ENCODE measurements at regions not wholly inside any gene's neighbourhood (a gene's known extent, or its start where the extent isn't known, plus 50 kb on each side); places are given as distances from the start of the nearest gene placed in this dataset.
A peak's percentile ranks its signal among the peaks of the same experiment; 100 is the strongest.

- Histone ChIP-seq H3K27ac (no peak overlapping the region), H3K4me3 (no peak overlapping the region), H3K36me3 (no peaks in the 10 kb centered on the region), H3K4me1 (replicated peaks) (no peaks in the 10 kb centered on the region), H3K9me3 (no peaks in the 10 kb centered on the region), H3K27me3 (replicated peaks; ENCODE audit: insufficient read depth) (no peaks in the 10 kb centered on the region)
- intact Hi-C loops (cut with DNase I), result no loop called here
- TF ChIP-seq CTCF (IDR thresholded peaks at IDR 0.05), result no peak
- no peak for TF ChIP-seq POLR2AphosphoS5 (IDR thresholded peaks at IDR 0.05)
- no peak for TF ChIP-seq POLR2A (IDR thresholded peaks at IDR 0.05)
- 85% methylated on average over 1 of the region's 1 CpG for WGBS
- DNase-seq (ENCODE audit: low spot score), result no peak
Measured at GRCh38 chr4:137825505-137825904, 293.2 kb upstream of the PCDH18 start.

GRCh38 chr4:137823007-137823406, 290.7 kb upstream of the PCDH18 start:
- WGBS, result 86% methylated on average over 2 of the region's 2 CpGs
- TF ChIP-seq CTCF (IDR thresholded peaks at IDR 0.05) (no peak), POLR2A (IDR thresholded peaks at IDR 0.05) (no peak), POLR2AphosphoS5 (IDR thresholded peaks at IDR 0.05) (no peak)

GRCh38 chr4:137819964-137820383, 287.7 kb upstream of the PCDH18 start:
- H3K9me3 ChIP-seq, result no peaks in the 10 kb centered on the region
- peak; percentile 9 for DNase-seq (ENCODE audit: low spot score)
- H3K36me3 ChIP-seq, result no peaks in the 10 kb centered on the region
- intact Hi-C loops (cut with DNase I), result no loop called here
- H3K27ac ChIP-seq, result no peak overlapping the region
- TF ChIP-seq CTCF (IDR thresholded peaks at IDR 0.05) (peak in 3 of 4 experiments; percentile 43 to 57 (median 56)), POLR2A (IDR thresholded peaks at IDR 0.05) (no peak)
- no peaks in the 10 kb centered on the region for H3K4me1 ChIP-seq (replicated peaks)
- H3K27me3 ChIP-seq (replicated peaks; ENCODE audit: insufficient read depth), result no peaks in the 10 kb centered on the region
- H3K4me3 ChIP-seq, result no peak overlapping the region
- 78% methylated on average over 1 of the region's 1 CpG for WGBS

More at GRCh38 chr4:137823007-137823406, 290.7 kb upstream of the PCDH18 start:
- H3K4me1 ChIP-seq (replicated peaks), result no peaks in the 10 kb centered on the region
- no peaks in the 10 kb centered on the region for H3K36me3 ChIP-seq
- H3K27ac ChIP-seq, result no peak overlapping the region
- H3K4me3 ChIP-seq, result no peak overlapping the region
- H3K27me3 ChIP-seq (replicated peaks; ENCODE audit: insufficient read depth), result no peaks in the 10 kb centered on the region
- DNase-seq (ENCODE audit: low spot score), result no peak
- no peaks in the 10 kb centered on the region for H3K9me3 ChIP-seq
- intact Hi-C loops (cut with DNase I), result no loop called here

- Histone ChIP-seq H3K36me3 (no peaks in the 10 kb centered on the region), H3K27me3 (replicated peaks; ENCODE audit: insufficient read depth) (no peaks in the 10 kb centered on the region), H3K4me1 (replicated peaks) (no peaks in the 10 kb centered on the region), H3K9me3 (no peaks in the 10 kb centered on the region), H3K4me3 (no peak overlapping the region), H3K27ac (no peak overlapping the region)
- TF ChIP-seq POLR2AphosphoS5 (IDR thresholded peaks at IDR 0.05), result no peak
- TF ChIP-seq CTCF (IDR thresholded peaks at IDR 0.05), result no peak
- TF ChIP-seq POLR2A (IDR thresholded peaks at IDR 0.05), result no peak
- no peak for DNase-seq (ENCODE audit: low spot score)
- WGBS, result 92% methylated on average over 4 of the region's 4 CpGs
- intact Hi-C loops (cut with DNase I), result no loop called here
Measured at GRCh38 chr4:137812258-137812657, 280.0 kb upstream of the PCDH18 start.

- H3K4me3 ChIP-seq, result no peak overlapping the region
- 78% methylated on average over 3 of the region's 3 CpGs for whole genome bisulfite sequencing
- TF ChIP-seq POLR2AphosphoS5 (IDR thresholded peaks at IDR 0.05) (no peak), CTCF (IDR thresholded peaks at IDR 0.05) (no peak), POLR2A (IDR thresholded peaks at IDR 0.05) (no peak)
- no peak overlapping the region for H3K27ac ChIP-seq
- H3K4me1 ChIP-seq (replicated peaks), result no peaks in the 10 kb centered on the region
- no peaks in the 10 kb centered on the region for H3K9me3 ChIP-seq
- no peaks in the 10 kb centered on the region for H3K36me3 ChIP-seq
- no peak for DNase-seq (ENCODE audit: low spot score)
- H3K27me3 ChIP-seq (replicated peaks; ENCODE audit: insufficient read depth), result no peaks in the 10 kb centered on the region
- intact Hi-C loops (cut with DNase I), result no loop called here
Measured at GRCh38 chr4:137806420-137806819, 274.1 kb upstream of the PCDH18 start.
